ENCODE measurements at regions not wholly inside any gene's neighbourhood (a gene's known extent, or its start where the extent isn't known, plus 50 kb on each side); places are given as distances from the start of the nearest gene placed in this dataset.
"Not testable (repeated sequence)": the region's sequence is repeated elsewhere in the genome, so short reads cannot be mapped to it uniquely, and the experiment has no call there.

- DNase-seq = no peak
These were observed 782.5 kb upstream of the SLITRK6 start for GRCh38 chr13:86581706-86582105.

GRCh38 chr13:86584301-86584700 is 785.1 kb upstream of the SLITRK6 start:
- DNase-seq = no peak

GRCh38 chr13:86585835-86586234 is 786.6 kb upstream of the SLITRK6 start:
- no peak for DNase-seq

GRCh38 chr13:86591862-86592261 is 792.6 kb upstream of the SLITRK6 start:
- DNase-seq = no peak

GRCh38 chr13:86601351-86601750 is 802.1 kb upstream of the SLITRK6 start:
- no peak for DNase-seq

DNA sequence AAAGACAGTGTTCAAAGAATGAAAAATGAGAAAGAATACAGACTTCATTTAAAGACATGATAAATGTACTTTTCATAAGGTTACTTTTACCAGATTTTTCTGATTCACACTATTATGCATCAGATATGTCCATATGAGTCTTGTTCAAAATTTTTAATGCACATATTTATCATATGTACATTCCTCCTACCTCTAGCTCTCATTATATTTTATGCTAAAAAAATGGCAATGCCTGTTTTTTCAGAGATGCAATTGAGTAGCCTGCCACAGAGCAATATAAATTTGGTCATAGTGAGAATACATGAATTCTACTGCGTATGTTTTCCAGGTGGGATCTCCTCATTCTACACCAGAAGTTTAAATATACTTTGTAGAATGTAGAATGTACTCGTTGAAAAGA is 807.0 kb upstream of the SLITRK6 start:
- no peak for DNase-seq

DNA sequence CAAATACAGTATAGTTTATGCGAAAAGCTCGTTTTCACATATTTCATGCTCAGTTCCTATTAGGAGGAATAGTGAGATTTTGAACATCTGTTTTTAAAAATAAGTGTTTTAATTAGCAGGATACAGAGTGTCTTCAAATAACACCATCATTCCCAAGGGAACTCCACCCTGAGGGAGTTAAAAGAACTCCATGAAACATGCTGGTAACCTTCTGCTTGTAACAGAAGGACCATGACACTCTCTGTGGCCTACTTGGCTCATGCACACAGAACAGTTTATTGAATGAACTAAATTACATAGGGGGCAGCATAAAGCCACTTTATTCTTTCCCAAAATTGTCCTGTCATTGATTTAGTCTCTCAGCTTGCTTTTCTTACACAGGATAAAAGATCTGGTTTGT is 809.5 kb upstream of the SLITRK6 start:
- no peak for DNase-seq

DNA sequence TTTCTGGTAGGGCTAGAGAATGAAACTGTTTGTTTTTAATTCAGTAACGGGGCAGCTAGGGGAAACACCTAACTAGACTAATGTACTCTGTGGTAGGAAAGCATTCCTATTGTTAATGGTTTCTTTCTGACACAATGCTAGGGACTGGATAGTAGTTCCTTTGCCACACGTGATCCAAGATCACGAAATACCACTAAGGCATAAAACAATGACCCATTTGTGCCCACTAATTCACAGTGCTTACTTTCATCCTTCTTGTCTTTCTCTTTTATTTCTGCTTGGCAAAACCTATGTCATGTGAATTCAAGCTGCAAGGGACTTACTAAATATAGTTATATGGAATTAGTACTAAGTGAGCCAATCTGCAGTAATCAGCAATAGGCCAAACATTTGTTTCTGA is 834.1 kb upstream of the SLITRK6 start:
- DNase-seq = no peak

GRCh38 chr13:86651171-86651570 is 852.0 kb upstream of the SLITRK6 start:
- DNase-seq = not testable (repeated sequence)

- DNase-seq = no peak
These were observed 853.8 kb upstream of the SLITRK6 start for GRCh38 chr13:86653009-86653408.

- DNase-seq = no peak
These were observed 856.3 kb upstream of the SLITRK6 start for GRCh38 chr13:86655561-86655960.

GRCh38 chr13:86660090-86660489 is 860.9 kb upstream of the SLITRK6 start:
- DNase-seq = no peak

DNA sequence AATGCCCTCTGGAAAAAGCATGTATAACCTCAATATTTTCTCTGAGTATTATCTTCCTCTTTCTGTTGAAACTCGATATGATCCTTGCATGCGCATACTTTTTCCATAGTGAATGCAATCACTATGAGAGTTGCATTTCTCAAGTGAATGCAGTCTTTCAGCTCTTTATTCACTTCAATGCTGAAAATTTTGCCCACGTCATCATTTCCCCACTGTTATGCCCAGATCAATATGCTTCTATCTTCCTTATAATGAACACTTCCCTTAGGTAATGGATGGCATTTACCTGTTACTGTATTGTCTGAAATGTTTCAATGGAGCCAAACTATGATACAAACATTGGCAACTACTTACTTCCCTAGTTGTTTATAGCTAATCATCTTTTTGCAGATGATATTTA is 866.6 kb upstream of the SLITRK6 start:
- DNase-seq = no peak

GRCh38 chr13:86673931-86674431 is 874.8 kb upstream of the SLITRK6 start:
- DNase-seq = no peak

- no peak for DNase-seq
These were observed 882.0 kb upstream of the SLITRK6 start for GRCh38 chr13:86681223-86681622.

DNA sequence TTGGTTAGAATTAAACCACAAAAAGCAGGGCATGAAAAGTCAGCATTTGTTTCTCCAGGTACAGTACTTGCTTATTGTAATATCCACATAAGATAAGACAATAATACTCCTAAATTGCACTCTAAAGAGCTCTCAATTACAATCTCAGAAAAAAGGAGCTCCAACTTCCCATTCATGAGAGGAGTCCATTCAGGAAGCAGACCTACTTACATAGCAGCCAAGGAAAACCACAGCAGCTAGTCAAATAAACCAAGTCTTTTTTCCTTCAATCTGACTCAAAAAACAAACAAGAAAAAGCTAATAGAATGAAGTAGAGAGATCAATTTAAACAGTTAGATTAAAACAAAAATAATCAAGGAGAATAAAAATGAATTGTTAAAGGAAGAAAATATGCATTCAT is 885.2 kb upstream of the SLITRK6 start:
- DNase-seq = no peak

GRCh38 chr13:86689911-86690310 is 890.7 kb upstream of the SLITRK6 start:
- DNase-seq = no peak

DNA sequence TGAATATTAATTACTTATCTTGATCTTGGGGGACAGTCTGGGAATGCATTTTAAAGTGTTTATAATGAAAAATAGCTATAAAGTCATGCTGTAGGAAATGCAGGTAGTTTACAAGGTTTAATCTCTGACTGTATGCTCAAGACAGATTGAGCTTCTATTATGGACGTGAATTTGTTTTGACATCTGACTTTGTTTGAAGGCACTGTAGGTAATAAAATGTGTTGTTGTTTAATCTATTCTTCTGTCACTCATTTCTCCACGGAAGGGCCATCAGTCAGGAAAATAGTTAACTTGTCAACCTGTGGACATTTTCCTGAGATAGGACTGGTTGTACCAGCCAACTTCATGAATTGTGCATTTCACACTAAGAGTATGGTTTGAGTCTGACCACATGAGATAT is 893.1 kb upstream of the SLITRK6 start:
- no peak for DNase-seq

GRCh38 chr13:86710013-86710412 is 910.8 kb upstream of the SLITRK6 start:
- no peak for DNase-seq

DNA sequence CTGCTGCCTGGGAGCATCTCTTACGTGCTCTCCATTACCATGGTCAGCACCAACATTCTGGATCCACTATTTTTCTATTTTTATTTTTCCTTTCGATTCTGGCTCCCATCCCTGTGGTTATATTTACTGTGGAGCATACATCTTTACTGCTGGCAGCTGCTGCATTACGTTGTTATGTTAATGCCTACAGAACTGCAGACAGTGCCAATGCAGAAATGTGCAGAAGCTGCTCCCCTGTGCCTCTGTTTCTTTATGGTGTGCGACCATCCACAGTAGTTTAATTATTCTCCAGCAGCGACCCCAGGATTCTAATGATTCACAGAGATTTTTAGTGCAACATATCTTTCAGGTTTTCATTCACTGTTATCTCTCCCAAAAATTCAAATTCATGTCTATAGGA is 911.7 kb upstream of the SLITRK6 start:
- no peak for DNase-seq

GRCh38 chr13:86714495-86714894 is 915.3 kb upstream of the SLITRK6 start:
- no peak for DNase-seq

- no peak for DNase-seq
These were observed 925.9 kb upstream of the SLITRK6 start for GRCh38 chr13:86725105-86725504.

- no peak for DNase-seq
These were observed 930.0 kb upstream of the SLITRK6 start for GRCh38 chr13:86729206-86729605.

DNA sequence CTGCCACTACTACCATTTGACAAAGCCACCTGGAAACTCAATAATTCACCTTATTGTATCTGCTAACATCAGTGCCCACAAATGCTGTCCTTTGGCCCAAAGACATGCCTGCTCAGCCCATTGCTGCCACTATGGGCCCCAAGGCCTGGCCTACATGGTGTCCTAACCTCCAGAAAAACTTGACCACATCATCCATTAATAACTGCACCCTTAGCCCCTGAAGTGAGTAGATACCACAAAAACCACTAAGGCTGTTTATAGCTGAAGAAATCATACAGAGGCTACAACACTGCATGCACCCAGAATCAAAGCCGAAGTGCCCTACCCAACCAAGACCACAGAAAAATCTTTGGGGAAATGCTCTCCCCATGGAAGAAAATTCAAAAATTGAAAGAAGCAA is 932.8 kb upstream of the SLITRK6 start:
- DNase-seq = no peak

- DNase-seq = no peak
These were observed 933.7 kb upstream of the SLITRK5 start for GRCh38 chr13:86737334-86737932.
